ENCODE measurements at regions not wholly inside any gene's neighbourhood (a gene's known extent, or its start where the extent isn't known, plus 50 kb on each side); places are given as distances from the start of the nearest gene placed in this dataset.

DNA sequence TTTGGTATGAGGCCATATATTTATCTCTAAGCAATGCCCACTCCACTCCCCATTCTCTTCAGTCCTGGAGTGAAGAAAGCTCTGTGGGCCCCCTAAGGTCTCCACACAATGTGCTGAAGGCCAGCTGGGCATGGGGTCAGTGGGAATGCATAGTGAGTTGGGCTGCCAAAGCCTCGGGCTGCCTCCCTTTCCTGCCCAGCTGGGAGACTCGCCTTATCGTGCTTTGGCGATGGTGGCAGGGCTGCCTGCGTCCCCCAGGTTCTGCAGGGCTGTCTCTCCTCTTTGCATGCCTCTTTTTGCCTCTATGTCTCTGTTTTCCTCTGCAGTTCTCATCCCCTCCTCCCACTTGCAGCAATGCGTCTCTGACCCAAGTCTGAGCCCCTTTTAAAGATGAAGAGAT is 116.5 kb downstream of the CYLD start:
- TF ChIP-seq, protein P1, sequence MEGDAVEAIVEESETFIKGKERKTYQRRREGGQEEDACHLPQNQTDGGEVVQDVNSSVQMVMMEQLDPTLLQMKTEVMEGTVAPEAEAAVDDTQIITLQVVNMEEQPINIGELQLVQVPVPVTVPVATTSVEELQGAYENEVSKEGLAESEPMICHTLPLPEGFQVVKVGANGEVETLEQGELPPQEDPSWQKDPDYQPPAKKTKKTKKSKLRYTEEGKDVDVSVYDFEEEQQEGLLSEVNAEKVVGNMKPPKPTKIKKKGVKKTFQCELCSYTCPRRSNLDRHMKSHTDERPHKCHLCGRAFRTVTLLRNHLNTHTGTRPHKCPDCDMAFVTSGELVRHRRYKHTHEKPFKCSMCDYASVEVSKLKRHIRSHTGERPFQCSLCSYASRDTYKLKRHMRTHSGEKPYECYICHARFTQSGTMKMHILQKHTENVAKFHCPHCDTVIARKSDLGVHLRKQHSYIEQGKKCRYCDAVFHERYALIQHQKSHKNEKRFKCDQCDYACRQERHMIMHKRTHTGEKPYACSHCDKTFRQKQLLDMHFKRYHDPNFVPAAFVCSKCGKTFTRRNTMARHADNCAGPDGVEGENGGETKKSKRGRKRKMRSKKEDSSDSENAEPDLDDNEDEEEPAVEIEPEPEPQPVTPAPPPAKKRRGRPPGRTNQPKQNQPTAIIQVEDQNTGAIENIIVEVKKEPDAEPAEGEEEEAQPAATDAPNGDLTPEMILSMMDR (conservative IDR thresholded peaks at IDR 0.05), result no peak
- H3K27me3 Mint-ChIP-seq, result no peaks in the 10 kb centered on the region
- no peak overlapping the region for H3K27ac Mint-ChIP-seq
- no peak overlapping the region for H3K4me3 Mint-ChIP-seq
- DNase-seq (ENCODE audit: extremely low spot score, unreplicated experiment), result no peak
- no peaks in the 10 kb centered on the region for H3K36me3 Mint-ChIP-seq
- H3K9me3 Mint-ChIP-seq, result no peaks in the 10 kb centered on the region
- H3K4me1 Mint-ChIP-seq (ENCODE audit: unreplicated experiment), result peaks cover 7% of the 10 kb centered on the region

DNA sequence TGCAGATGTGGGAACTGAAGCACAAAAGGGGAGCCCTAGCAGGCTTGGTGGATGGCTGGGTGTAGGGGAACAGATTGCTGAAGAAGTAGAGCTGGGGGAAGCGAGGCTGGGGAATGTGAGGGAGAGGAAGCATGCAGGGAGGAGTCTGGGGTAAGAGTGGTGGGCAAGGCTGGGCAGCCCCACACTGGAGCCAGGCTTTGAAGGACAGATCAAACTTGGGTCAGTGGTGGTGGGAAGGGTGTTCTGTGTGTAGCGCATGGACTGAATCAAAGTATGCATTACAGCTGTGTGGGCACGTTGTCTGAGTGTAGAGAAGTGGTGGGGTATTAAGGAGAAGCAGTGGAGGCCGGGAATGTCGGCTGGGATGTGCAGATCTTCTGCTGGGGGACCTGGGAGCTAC is 116.0 kb downstream of the CYLD start:
- TF ChIP-seq, protein P1 (conservative IDR thresholded peaks at IDR 0.05), result no peak
- peaks cover 7% of the 10 kb centered on the region for H3K4me1 Mint-ChIP-seq (ENCODE audit: unreplicated experiment)
- no peaks in the 10 kb centered on the region for H3K9me3 Mint-ChIP-seq
- DNase-seq (ENCODE audit: extremely low spot score, unreplicated experiment), result no peak
- H3K36me3 Mint-ChIP-seq, result no peaks in the 10 kb centered on the region
- H3K4me3 Mint-ChIP-seq, result no peak overlapping the region
- no peak overlapping the region for H3K27ac Mint-ChIP-seq
- no peaks in the 10 kb centered on the region for H3K27me3 Mint-ChIP-seq

DNA sequence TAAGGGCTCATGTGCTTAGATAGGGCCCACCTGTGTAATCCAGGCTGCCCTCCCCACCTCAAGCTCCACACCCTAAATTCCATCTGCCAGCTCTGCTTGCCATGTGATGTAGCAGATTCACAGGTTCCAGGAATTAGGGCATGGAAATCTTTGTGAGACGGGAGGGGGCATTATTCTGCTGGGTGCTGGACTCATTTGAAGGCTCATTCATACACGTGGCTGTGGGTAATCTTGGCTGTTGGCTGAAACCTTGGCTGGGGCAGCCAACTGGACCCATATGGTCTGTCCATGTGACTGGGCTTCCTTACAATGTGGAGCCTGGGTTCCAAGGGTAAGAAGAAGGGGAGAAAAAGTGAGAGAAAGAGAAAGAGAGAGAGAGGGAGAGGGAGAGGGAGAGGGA is 115.1 kb downstream of the CYLD start:
- H3K4me1 Mint-ChIP-seq (ENCODE audit: unreplicated experiment), result peaks cover 5% of the 10 kb centered on the region
- TF ChIP-seq, protein P1 (conservative IDR thresholded peaks at IDR 0.05), result no peak
- no peak overlapping the region for H3K27ac Mint-ChIP-seq
- no peaks in the 10 kb centered on the region for H3K9me3 Mint-ChIP-seq
- peaks cover 3% of the 10 kb centered on the region for H3K27me3 Mint-ChIP-seq
- no peak for DNase-seq (ENCODE audit: extremely low spot score, unreplicated experiment)
- H3K4me3 Mint-ChIP-seq, result no peak overlapping the region
- no peaks in the 10 kb centered on the region for H3K36me3 Mint-ChIP-seq

DNA sequence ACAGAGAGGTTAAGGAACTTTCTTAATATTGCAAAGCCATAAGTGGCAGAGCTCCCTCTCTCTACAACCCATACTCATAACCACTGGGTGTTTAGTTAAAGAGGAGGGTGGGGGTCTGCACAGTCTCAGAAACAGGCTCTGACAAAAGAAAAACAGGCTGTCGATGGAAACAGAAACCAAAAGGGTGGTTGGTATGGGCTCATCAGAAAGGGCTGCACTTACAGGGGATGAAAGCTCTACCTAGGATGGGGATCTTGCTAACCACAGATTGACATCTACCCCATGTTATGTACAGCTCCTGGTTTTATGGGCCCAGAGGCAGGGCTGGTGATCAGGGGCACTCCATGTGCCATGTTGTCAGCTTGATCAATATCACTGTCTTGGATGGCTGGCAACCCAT is 111.4 kb downstream of the CYLD start:
- peaks cover 10% of the 10 kb centered on the region for H3K27me3 Mint-ChIP-seq
- no peak overlapping the region for H3K27ac Mint-ChIP-seq
- no peak overlapping the region for H3K4me3 Mint-ChIP-seq
- H3K36me3 Mint-ChIP-seq, result no peaks in the 10 kb centered on the region
- H3K4me1 Mint-ChIP-seq (ENCODE audit: unreplicated experiment), result no peaks in the 10 kb centered on the region
- DNase-seq (ENCODE audit: extremely low spot score, unreplicated experiment), result no peak
- H3K9me3 Mint-ChIP-seq, result no peaks in the 10 kb centered on the region
- TF ChIP-seq, protein P1 (conservative IDR thresholded peaks at IDR 0.05), result no peak

Data from type B pancreatic cell (in vitro differentiated cells).